IPS-11a (cell line): ENCODE measurements at regions not wholly inside any gene's neighbourhood (a gene's known extent, or its start where the extent isn't known, plus 50 kb on each side); places are given as distances from the start of the nearest gene placed in this dataset.
"Not testable (repeated sequence)": the region's sequence is repeated elsewhere in the genome, so short reads cannot be mapped to it uniquely, and the experiment has no call there.

Experiments used
- H3K4me3 ChIP-seq: one replicate; pipeline ENCODE4 v1.5.1; 2013; ENCODE audit warnings: low read depth, low read length, control low read depth

DNA sequence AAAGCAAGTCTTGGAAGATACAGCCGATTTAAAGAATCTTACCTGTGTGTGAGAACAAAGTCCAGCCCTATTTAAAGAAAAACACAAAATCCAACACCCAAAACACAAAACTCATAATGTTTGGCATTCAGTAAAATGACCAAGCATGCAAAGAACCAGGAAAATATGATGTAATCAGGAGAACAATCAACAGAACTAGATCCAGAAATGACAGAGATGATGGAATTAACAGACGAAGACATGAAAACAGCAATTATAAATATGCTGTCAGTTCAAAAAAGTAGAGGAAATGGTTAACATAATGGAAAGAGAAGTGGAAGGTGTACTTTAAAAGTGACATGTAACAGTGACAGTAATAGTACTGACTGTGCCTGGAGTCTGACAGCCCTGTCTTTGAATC lies 56.1 kb upstream of the ERV3-1 start:
- H3K4me3 ChIP-seq = not testable (repeated sequence)

GRCh38 chr7:65059247-65059646 lies 52.8 kb upstream of the ERV3-1 start:
- H3K4me3 ChIP-seq = not testable (repeated sequence)
